ENCODE measurements at regions not wholly inside any gene's neighbourhood (a gene's known extent, or its start where the extent isn't known, plus 50 kb on each side); places are given as distances from the start of the nearest gene placed in this dataset.
"Not testable (repeated sequence)": the region's sequence is repeated elsewhere in the genome, so short reads cannot be mapped to it uniquely, and the experiment has no call there.

DNA sequence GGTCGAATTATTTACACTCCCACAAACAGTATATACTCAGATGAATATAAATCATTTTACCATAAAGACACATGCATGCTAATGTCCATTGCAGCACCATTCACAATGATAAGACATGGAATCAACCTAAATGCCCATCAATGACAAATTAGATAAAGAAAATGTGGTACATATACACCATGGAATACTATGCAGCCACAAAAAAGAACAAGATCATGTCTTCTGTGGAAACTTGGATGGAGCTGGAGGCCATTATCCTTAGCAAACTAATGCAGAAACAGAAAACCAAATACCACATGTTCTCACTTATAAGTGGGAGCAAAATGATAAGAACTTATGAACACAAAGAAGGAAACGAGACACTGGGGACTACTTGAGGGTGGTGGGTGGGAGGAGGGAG lies 125.3 kb downstream of the CD83 start:
- not testable (repeated sequence) for TF ChIP-seq POLR2A (IDR thresholded peaks at IDR 0.05)
- TF ChIP-seq, protein P1, sequence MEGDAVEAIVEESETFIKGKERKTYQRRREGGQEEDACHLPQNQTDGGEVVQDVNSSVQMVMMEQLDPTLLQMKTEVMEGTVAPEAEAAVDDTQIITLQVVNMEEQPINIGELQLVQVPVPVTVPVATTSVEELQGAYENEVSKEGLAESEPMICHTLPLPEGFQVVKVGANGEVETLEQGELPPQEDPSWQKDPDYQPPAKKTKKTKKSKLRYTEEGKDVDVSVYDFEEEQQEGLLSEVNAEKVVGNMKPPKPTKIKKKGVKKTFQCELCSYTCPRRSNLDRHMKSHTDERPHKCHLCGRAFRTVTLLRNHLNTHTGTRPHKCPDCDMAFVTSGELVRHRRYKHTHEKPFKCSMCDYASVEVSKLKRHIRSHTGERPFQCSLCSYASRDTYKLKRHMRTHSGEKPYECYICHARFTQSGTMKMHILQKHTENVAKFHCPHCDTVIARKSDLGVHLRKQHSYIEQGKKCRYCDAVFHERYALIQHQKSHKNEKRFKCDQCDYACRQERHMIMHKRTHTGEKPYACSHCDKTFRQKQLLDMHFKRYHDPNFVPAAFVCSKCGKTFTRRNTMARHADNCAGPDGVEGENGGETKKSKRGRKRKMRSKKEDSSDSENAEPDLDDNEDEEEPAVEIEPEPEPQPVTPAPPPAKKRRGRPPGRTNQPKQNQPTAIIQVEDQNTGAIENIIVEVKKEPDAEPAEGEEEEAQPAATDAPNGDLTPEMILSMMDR (IDR thresholded peaks at IDR 0.05) = not testable (repeated sequence)

All from sigmoid colon (tissue), 3 donors.